Stimulated activated CD4-positive, alpha-beta T cell treated with anti-CD3 and anti-CD28 coated beads, TNF-alpha, amount 100 ng/mL, for 24 hours (primary cell): ENCODE measurements at regions not wholly inside any gene's neighbourhood (a gene's known extent, or its start where the extent isn't known, plus 50 kb on each side); places are given as distances from the start of the nearest gene placed in this dataset.

Source experiments
- DNase-seq, 3 experiments: peaks; one replicate each; pipeline ENCODE4 v3.0.0-alpha.2; 2020; ENCODE audit warnings: low read depth in 3 of 3

GRCh38 chr3:87332789-87333188 is 56.4 kb upstream of the POU1F1 start:
- DNase-seq: no peak

DNA sequence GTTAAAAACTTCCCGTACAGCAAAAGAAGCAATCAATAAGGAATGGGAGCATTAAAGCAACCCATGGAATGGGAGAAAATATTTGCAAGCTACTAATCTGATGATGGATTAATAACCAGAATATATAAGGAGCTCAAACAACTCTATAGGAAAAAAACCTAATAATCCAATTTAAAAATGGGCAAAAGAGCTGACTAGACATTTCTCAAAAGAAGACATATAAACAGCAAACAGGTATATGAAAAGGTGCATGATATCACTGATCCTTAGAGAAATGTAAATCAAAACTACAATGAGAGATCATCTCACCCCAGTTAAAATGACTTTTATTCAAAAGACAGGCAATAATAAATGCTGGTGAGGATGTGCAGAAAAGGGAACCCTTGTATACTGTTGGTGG is 52.7 kb upstream of the POU1F1 start:
- DNase-seq: no peak
